ENCODE measurements at regions not wholly inside any gene's neighbourhood (a gene's known extent, or its start where the extent isn't known, plus 50 kb on each side); places are given as distances from the start of the nearest gene placed in this dataset.

- TF ChIP-seq CTCF (IDR thresholded peaks at IDR 0.05; ENCODE audit: insufficient read depth, low read length, poor library complexity, severe bottlenecking): no peak
- no peak for TF ChIP-seq EZH2phosphoT487 (conservative IDR thresholded peaks at IDR 0.05; ENCODE audit: low read length)
Measured at GRCh38 chr3:35079403-35079802, 559.9 kb upstream of the ARPP21 start.
